DND-41 (cell line): ENCODE measurements at regions not wholly inside any gene's neighbourhood (a gene's known extent, or its start where the extent isn't known, plus 50 kb on each side); places are given as distances from the start of the nearest gene placed in this dataset.

ENCODE experiments used
- ATAC-seq: fragments of 200-7000 bp; cut with Tn5 transposase; 3 replicates; pipeline ENCODE4 v1.9.1; 2021; ENCODE audit warnings: low read depth; ENCODE audit not compliant: insufficient read depth
- DNase-seq: peaks from one replicate; pipeline ENCODE4 v3.0.0-alpha.2; 2020
- H2AFZ ChIP-seq: 2 replicates; pipeline ENCODE4 v1.6.0; 2012; ENCODE audit warnings: low read depth, low read length
- H3K27ac ChIP-seq: 2 replicates; pipeline ENCODE4 v1.5.1; 2012; ENCODE audit warnings: low read length, inconsistent platforms
- H3K27me3 ChIP-seq: fragments of 200-600 bp; sonication (generic); 2 replicates; pipeline ENCODE4 v1.6.0; 2012; ENCODE audit warnings: low read length, mild to moderate bottlenecking, inconsistent platforms; ENCODE audit not compliant: insufficient read depth, poor library complexity
- H3K36me3 ChIP-seq: 2 replicates; pipeline ENCODE4 v1.5.1; 2012; ENCODE audit warnings: low read length, inconsistent platforms; ENCODE audit not compliant: insufficient read depth
- H3K4me1 ChIP-seq: 2 replicates; pipeline ENCODE4 v1.5.1; 2012; ENCODE audit warnings: mild to moderate bottlenecking, low read length; ENCODE audit not compliant: insufficient read depth
- H3K4me2 ChIP-seq: 2 replicates; pipeline ENCODE4 v1.6.0; 2012; ENCODE audit warnings: mild to moderate bottlenecking, moderate library complexity, low read length, inconsistent platforms; ENCODE audit not compliant: insufficient read depth
- H3K4me3 ChIP-seq, 2 experiments: fragments of 200-600 bp in 1 of 2; shearing (Covaris generic) in 1 of 2; 2 replicates each; pipeline ENCODE4 v1.5.1; 2012 to 2016; ENCODE audit warnings: inconsistent platforms in 2 of 2, low read length in 2 of 2, mild to moderate bottlenecking in 2 of 2, low read depth in 1 of 2, moderate library complexity in 1 of 2
- H3K79me2 ChIP-seq: 2 replicates; pipeline ENCODE4 v1.6.0; 2012; ENCODE audit warnings: low read length, inconsistent platforms; ENCODE audit not compliant: insufficient read depth
- H3K9ac ChIP-seq: 2 replicates; pipeline ENCODE4 v1.6.0; 2012; ENCODE audit warnings: low read depth, mild to moderate bottlenecking, inconsistent platforms, low read length, moderate library complexity
- H3K9me3 ChIP-seq: 2 replicates; pipeline ENCODE4 v1.5.1; 2012; ENCODE audit warnings: low read length, moderate library complexity, mild to moderate bottlenecking, inconsistent platforms; ENCODE audit not compliant: insufficient read depth, severe bottlenecking
- H4K20me1 ChIP-seq: 2 replicates; pipeline ENCODE4 v1.6.0; 2012; ENCODE audit warnings: low read length; ENCODE audit not compliant: insufficient read depth
- CTCF ChIP-seq: IDR thresholded peaks from 2 replicates; pipeline ENCODE4 v1.5.1; 2012; ENCODE audit warnings: borderline replicate concordance, low read length, moderate library complexity, mild to moderate bottlenecking; ENCODE audit not compliant: poor library complexity, severe bottlenecking; ENCODE audit errors: extremely low read depth
- EZH2 ChIP-seq: IDR thresholded peaks from 3 replicates; pipeline ENCODE4 v1.6.1; 2012; ENCODE audit warnings: borderline replicate concordance, low read depth, mild to moderate bottlenecking, moderate library complexity, low read length, inconsistent platforms; ENCODE audit not compliant: severe bottlenecking

GRCh38 chr15:88992216-88992615 lies 79.0 kb upstream of the MFGE8 start:
- no peak overlapping the region for H3K4me2 ChIP-seq

GRCh38 chr15:88992912-88993376 lies 79.8 kb upstream of the MFGE8 start:
- no peak for TF ChIP-seq CTCF
- no peak for TF ChIP-seq EZH2
- Histone ChIP-seq H3K36me3 (no peaks in the 10 kb centered on the region), H3K4me3 (no peak overlapping the region), H3K27ac (no peak overlapping the region), H3K79me2 (no peaks in the 10 kb centered on the region), H4K20me1 (no peaks in the 10 kb centered on the region), H3K9me3 (no peaks in the 10 kb centered on the region), H2AFZ (no peak overlapping the region), H3K27me3 (no peaks in the 10 kb centered on the region), H3K4me2 (no peak overlapping the region), H3K4me1 (no peaks in the 10 kb centered on the region), H3K9ac (no peak overlapping the region)
- ATAC-seq (no peak), DNase-seq (no peak)

More at GRCh38 chr15:88992216-88992615, 79.0 kb upstream of the MFGE8 start:
- Histone ChIP-seq H3K79me2 (no peaks in the 10 kb centered on the region), H4K20me1 (no peaks in the 10 kb centered on the region), H3K4me3 (no peak overlapping the region), H3K4me1 (no peaks in the 10 kb centered on the region), H3K27ac (no peak overlapping the region), H2AFZ (no peak overlapping the region), H3K27me3 (no peaks in the 10 kb centered on the region), H3K9ac (no peak overlapping the region), H3K36me3 (no peaks in the 10 kb centered on the region), H3K9me3 (no peaks in the 10 kb centered on the region)
- no peak for ATAC-seq
- DNase-seq = no peak
- TF ChIP-seq CTCF = no peak

- H3K79me2 ChIP-seq = no peaks in the 10 kb centered on the region
- no peak for ATAC-seq
- H2AFZ ChIP-seq = no peak overlapping the region
- no peak overlapping the region for H3K4me2 ChIP-seq
- DNase-seq = no peak
- no peaks in the 10 kb centered on the region for H3K4me1 ChIP-seq
- TF ChIP-seq CTCF = no peak
- no peaks in the 10 kb centered on the region for H3K27me3 ChIP-seq
- no peaks in the 10 kb centered on the region for H4K20me1 ChIP-seq
- H3K27ac ChIP-seq = no peak overlapping the region
- no peaks in the 10 kb centered on the region for H3K36me3 ChIP-seq
- no peaks in the 10 kb centered on the region for H3K9me3 ChIP-seq
- no peak overlapping the region for H3K9ac ChIP-seq
- H3K4me3 ChIP-seq = no peak overlapping the region
Observed at GRCh38 chr15:88993662-88994061, 80.5 kb upstream of the MFGE8 start.

- H2AFZ ChIP-seq = no peak overlapping the region
- no peak overlapping the region for H3K4me2 ChIP-seq
- no peaks in the 10 kb centered on the region for H3K27me3 ChIP-seq
- no peak overlapping the region for H3K27ac ChIP-seq
- H3K36me3 ChIP-seq = no peaks in the 10 kb centered on the region
- no peak for TF ChIP-seq CTCF
- TF ChIP-seq EZH2 = no peak
- ATAC-seq (no peak), DNase-seq (no peak)
- no peaks in the 10 kb centered on the region for H3K79me2 ChIP-seq
- no peak overlapping the region for H3K4me3 ChIP-seq
- no peaks in the 10 kb centered on the region for H3K9me3 ChIP-seq
- no peaks in the 10 kb centered on the region for H4K20me1 ChIP-seq
- H3K9ac ChIP-seq = no peak overlapping the region
- H3K4me1 ChIP-seq = no peaks in the 10 kb centered on the region
Observed at GRCh38 chr15:88994286-88994685, 81.1 kb upstream of the MFGE8 start.
